ENCODE measurements at regions not wholly inside any gene's neighbourhood (a gene's known extent, or its start where the extent isn't known, plus 50 kb on each side); places are given as distances from the start of the nearest gene placed in this dataset.

GRCh38 chr11:25734591-25735211 is 597.2 kb upstream of the ANO3 start:
- no peak overlapping the region for H3K4me3 ChIP-seq (ENCODE audit: low read depth in 2 of 2, low read length in 2 of 2)
- no peak for ATAC-seq
- DNase-seq (ENCODE audit: low read depth, low spot score): no peak
- H3K9me3 ChIP-seq (ENCODE audit: control insufficient read depth, insufficient read depth, low read depth, low read length): no peaks in the 10 kb centered on the region
- no peak overlapping the region for H3K27ac ChIP-seq (ENCODE audit: low read length)
- no peaks in the 10 kb centered on the region for H3K4me1 ChIP-seq (ENCODE audit: control insufficient read depth, insufficient read depth, low read length)
- BruUV-seq (replicated peaks): no TSS peak
- ChIA-PET POLR2A (no interaction called here), CTCF (interaction anchor here (0.6 to 0.7 kb wide), 3 partner anchors 103 to 312 kb away, joined by 6 to 9 read pairs (median 8); no protein-coding TSS in a partner anchor)
- TF ChIP-seq REST (IDR thresholded peaks at IDR 0.05; ENCODE audit: insufficient read depth in 1 of 2, low read depth in 2 of 2, low read length in 1 of 2): no peak
- TF ChIP-seq SIN3A (IDR thresholded peaks at IDR 0.05; ENCODE audit: borderline replicate concordance, insufficient read depth, low read depth, low read length): no peak
- no peak for TF ChIP-seq TCF7L2 (IDR thresholded peaks at IDR 0.05; ENCODE audit: low read depth, low read length)
- TF ChIP-seq POLR2AphosphoS5 (IDR thresholded peaks at IDR 0.05; ENCODE audit: low read depth, low read length): no peak
- intact Hi-C loops (cut with micrococcal nuclease; ENCODE audit: unreplicated experiment) (no loop called here), in situ Hi-C loops (cut with HindIII; ENCODE audit: low pct_unique_long_range_greater_than_20kb, low sequenced_read_pairs) (no loop called here)
- no peaks in the 10 kb centered on the region for H3K27me3 ChIP-seq (ENCODE audit: control insufficient read depth, insufficient read depth, low read length)
- no peaks in the 10 kb centered on the region for H3K36me3 ChIP-seq (ENCODE audit: control insufficient read depth, insufficient read depth, low read length)

GRCh38 chr11:25737071-25737675 is 594.8 kb upstream of the ANO3 start:
- intact Hi-C loops (cut with micrococcal nuclease; ENCODE audit: unreplicated experiment): no loop called here
- H3K9me3 ChIP-seq (ENCODE audit: control insufficient read depth, insufficient read depth, low read depth, low read length): no peaks in the 10 kb centered on the region
- no peaks in the 10 kb centered on the region for H3K27me3 ChIP-seq (ENCODE audit: control insufficient read depth, insufficient read depth, low read length)
- no peaks in the 10 kb centered on the region for H3K36me3 ChIP-seq (ENCODE audit: control insufficient read depth, insufficient read depth, low read length)
- TF ChIP-seq POLR2AphosphoS5 (IDR thresholded peaks at IDR 0.05; ENCODE audit: low read depth, low read length): no peak
- no peak for TF ChIP-seq TCF7L2 (IDR thresholded peaks at IDR 0.05; ENCODE audit: low read depth, low read length)
- no peak for TF ChIP-seq CTCF (IDR thresholded peaks at IDR 0.05)
- TF ChIP-seq SIN3A (IDR thresholded peaks at IDR 0.05; ENCODE audit: borderline replicate concordance, insufficient read depth, low read depth, low read length): no peak
- TF ChIP-seq REST (IDR thresholded peaks at IDR 0.05; ENCODE audit: insufficient read depth in 1 of 2, low read depth in 2 of 2, low read length in 1 of 2): no peak
- DNase-seq (ENCODE audit: low read depth, low spot score): no peak
- H3K4me3 ChIP-seq (ENCODE audit: low read depth in 2 of 2, low read length in 2 of 2): no peak overlapping the region
- no peak overlapping the region for H3K27ac ChIP-seq (ENCODE audit: low read length)
- POLR2A ChIA-PET: no interaction called here
- CTCF ChIA-PET: no interaction called here
- in situ Hi-C loops (cut with HindIII; ENCODE audit: low pct_unique_long_range_greater_than_20kb, low sequenced_read_pairs): no loop called here
- ATAC-seq: no peak
- BruUV-seq (replicated peaks): no TSS peak
- H3K4me1 ChIP-seq (ENCODE audit: control insufficient read depth, insufficient read depth, low read length): no peaks in the 10 kb centered on the region
